Renal cortex interstitium (tissue), 11 donors: ENCODE measurements at regions not wholly inside any gene's neighbourhood (a gene's known extent, or its start where the extent isn't known, plus 50 kb on each side); places are given as distances from the start of the nearest gene placed in this dataset.

Source experiments
- DNase-seq, 11 donors: peaks; one replicate each; pipeline ENCODE4 v3.0.0-alpha.2; 2013; ENCODE audit warnings: low read depth in 9 of 11, low spot score in 4 of 11; ENCODE audit errors: extremely low read depth in 1 of 11

- no peak for DNase-seq
Measured at GRCh38 chr20:52869276-52869675, 102.9 kb upstream of the TSHZ2 start.

DNA sequence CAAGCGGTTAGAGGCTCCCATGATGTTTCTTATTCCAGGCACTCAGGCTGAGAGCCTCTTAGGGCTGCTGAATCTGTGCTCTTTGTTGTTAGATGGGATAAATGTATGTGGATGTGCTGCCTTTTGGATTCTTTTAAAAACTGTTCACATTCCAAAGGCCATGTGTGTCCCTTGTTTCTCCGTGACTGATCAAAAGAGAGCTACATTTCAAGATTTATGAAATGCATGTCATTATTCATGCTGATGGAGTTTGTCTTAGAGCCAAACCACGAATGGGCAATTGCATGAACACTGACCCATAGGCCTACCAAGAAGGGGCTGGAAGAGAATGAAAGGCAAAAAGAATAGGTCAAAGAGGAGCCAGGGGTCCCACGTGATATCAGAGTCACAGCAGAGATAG is 104.9 kb upstream of the TSHZ2 start:
- no peak for DNase-seq

GRCh38 chr20:52864916-52865605 is 107.1 kb upstream of the TSHZ2 start:
- DNase-seq: no peak

DNA sequence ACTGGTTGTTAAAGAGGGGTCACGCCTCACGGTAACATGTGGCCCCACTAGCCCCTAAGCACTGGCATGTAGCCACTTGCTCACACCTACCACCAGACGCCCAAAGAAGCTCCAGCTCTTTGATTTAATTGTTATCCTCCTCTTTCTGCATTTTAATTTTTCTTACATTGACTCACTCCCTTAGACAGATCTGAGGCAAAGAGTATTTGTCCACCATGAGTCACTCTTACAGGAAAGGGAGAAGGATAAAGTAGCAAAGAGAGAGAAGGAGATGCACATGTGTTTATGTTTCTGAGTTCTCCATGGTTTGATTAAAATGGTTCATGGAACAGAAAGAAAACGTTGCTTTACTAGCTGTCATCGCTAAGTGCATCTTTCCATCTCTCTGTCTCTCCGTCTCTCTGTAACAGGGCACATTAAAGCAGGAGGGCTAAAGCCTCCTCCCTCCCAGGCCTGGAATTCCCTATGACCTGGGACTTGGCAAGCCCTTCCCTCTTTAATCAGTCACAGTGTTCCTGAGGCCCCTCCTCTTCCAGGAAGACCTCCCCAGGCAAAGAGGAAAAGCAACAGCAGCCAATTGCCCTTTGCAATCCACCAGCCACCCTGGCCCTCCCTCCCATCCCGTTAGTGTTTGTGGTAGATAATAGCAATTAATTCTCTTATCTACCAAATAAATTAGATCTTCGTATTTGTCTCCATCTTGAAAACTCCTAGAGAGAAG is 112.8 kb upstream of the TSHZ2 start:
- no peak for DNase-seq

- peak in 1 of 11 donors; percentile 1 for DNase-seq
Measured at GRCh38 chr20:52852714-52853113, 119.4 kb upstream of the TSHZ2 start.

DNA sequence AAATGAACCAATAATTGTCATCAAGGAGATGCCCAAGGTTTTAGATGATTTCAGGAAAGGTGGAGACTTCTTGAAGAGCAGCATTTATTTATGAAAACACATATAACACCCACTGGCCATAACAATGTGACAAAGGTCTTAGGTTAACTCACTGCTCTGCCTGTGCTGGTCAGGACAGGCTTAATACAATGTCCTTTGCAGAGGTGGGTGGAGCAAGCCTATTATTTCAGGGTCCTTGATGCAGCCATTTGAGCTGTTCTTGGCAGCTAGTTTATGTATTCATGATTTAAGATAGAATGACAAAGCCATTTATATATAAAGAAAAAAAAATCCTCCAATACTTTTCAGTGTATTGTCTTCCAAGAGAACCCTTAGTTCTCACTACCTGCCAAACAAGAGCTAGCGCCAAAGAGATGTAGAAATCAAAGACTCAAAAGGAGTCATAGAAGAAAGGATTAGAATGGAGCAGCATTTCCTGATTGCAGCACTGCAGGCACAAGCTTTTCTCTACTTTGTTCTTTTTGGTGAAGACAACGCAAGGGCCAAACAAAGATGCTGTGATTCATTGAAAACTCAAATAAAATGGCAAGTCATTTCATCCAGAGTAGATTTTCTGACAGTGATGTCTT is 124.3 kb upstream of the TSHZ2 start:
- DNase-seq: no peak

- DNase-seq: no peak
Measured at GRCh38 chr20:52847029-52847660, 125.0 kb upstream of the TSHZ2 start.

DNA sequence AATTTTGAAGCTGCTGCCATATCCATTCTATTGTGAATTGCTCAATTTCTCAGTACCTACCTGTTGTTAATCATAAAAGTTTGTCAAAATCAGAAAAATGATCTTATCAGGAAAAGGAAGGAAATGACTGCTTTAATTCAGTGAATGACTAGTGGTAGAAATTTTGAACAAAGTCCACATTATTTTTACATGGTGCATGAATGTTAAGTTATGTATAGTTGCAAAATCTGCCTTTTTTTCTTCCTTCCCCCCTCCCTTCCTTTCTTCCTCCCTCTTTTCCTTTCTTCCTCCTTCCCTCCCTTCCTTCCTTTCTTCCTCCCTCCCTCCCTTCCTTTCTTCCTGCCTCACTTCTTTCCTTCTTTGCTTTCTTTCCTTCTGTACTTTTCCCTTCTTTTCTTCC is 127.1 kb upstream of the TSHZ2 start:
- DNase-seq: no peak

GRCh38 chr20:52843425-52843824 is 128.7 kb upstream of the TSHZ2 start:
- DNase-seq: no peak

GRCh38 chr20:52841003-52841402 is 131.2 kb upstream of the TSHZ2 start:
- DNase-seq: no peak

DNA sequence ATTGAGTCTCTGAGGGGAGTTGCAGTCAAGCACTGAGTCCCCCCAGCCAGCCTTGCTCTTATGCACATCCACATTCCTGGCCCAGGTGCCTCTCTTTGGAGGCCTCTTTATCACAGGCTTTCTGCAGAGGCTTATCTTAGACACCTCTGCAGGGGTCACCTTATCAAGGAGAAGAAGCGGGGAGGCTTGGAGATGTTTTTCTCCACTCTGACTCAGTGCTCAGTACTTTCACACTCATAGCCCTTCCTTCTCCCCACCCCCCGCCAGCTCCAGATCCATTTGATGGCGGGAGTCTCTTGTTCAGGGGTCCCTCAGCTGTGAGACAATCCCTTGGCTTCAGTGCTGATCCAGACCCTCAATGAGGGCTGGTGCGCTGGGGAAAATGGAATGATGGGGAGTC is 132.1 kb upstream of the TSHZ2 start:
- no peak for DNase-seq

- no peak for DNase-seq
Measured at GRCh38 chr20:52838510-52839241, 133.5 kb upstream of the TSHZ2 start.

DNA sequence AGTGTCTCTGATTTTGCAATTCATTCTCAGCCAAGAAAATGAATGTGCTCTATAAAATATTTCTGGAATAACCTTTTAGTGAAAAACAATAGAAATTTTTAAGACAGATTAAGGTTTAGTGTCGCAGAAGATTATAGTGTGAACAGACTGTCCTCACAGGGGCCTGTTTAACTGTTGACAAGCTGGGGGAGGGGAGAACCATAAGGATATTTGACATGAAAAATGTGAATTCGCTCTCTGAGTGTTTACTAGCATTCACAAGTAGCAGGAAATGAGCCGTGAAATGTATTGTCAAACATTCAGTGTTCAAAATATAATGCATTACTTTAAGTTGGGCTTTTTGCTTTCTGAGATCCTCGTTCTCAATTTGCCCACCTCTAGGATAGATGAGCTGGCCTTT is 134.8 kb upstream of the TSHZ2 start:
- DNase-seq: no peak

- DNase-seq: no peak
Measured at GRCh38 chr20:52833901-52834300, 138.3 kb upstream of the TSHZ2 start.

- DNase-seq: no peak
Measured at GRCh38 chr20:52832151-52832774, 139.9 kb upstream of the TSHZ2 start.

DNA sequence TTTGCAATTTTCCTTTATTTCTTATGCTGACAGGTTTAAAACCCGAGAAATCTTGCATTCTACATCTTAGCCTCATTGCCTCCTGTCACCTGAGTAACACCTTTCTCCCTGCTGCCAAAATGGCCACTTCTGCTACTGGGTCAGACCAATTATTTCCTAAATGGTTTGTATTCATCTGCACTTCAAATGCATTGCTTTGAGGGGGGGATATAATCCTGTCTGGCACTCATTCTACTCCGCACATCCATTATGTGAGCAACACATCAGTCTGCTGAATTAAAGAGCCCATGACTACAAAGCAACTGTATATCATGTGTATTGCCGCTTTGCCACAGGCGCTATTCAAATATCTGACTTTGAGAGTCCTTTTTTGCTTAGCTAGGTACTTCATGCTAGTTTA is 141.6 kb upstream of the TSHZ2 start:
- DNase-seq: no peak

- no peak for DNase-seq
Measured at GRCh38 chr20:52829111-52829510, 143.0 kb upstream of the TSHZ2 start.

DNA sequence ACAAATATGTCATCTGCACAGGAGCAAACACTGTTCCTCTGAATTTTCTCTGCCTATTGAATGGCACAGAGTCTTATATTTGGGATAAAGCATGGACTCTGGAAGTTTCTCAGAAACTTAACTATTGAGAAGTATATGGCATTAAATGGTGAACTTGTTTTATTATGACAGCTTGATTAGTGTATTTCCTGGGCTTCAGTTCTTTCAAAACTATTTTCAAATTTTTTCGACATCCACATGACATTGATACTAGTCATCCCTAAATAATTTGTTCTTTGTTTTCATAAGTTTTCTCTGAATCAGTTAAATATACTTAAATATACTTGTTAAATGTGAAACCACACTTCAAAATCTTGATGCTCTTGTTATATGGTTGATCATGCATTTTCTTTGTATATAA is 144.0 kb upstream of the TSHZ2 start:
- DNase-seq: no peak

- DNase-seq: no peak
Measured at GRCh38 chr20:52826722-52827121, 145.4 kb upstream of the TSHZ2 start.
